HG03575 (cell line): ENCODE measurements at regions not wholly inside any gene's neighbourhood (a gene's known extent, or its start where the extent isn't known, plus 50 kb on each side); places are given as distances from the start of the nearest gene placed in this dataset.

ENCODE experiments used
- ATAC-seq: cut with Tn5 transposase; IDR thresholded peaks from one replicate; pipeline ENCODE4 v1.9.1; 2021; ENCODE audit not compliant: unreplicated experiment, insufficient number of reproducible peaks, low FRiP score; ENCODE audit errors: extremely low read depth

- ATAC-seq: no peak
Observed at GRCh38 chr7:12777257-12777656, 89.8 kb downstream of the ARL4A start.

GRCh38 chr7:12779947-12780346 is 92.5 kb downstream of the ARL4A start:
- ATAC-seq: no peak

GRCh38 chr7:12783421-12784095 is 96.1 kb downstream of the ARL4A start:
- ATAC-seq: no peak

GRCh38 chr7:12785473-12785872 is 98.0 kb downstream of the ARL4A start:
- no peak for ATAC-seq

GRCh38 chr7:12786494-12786893 is 99.1 kb downstream of the ARL4A start:
- no peak for ATAC-seq

- ATAC-seq: no peak
Observed at GRCh38 chr7:12788171-12788570, 100.7 kb downstream of the ARL4A start.

- ATAC-seq: no peak
Observed at GRCh38 chr7:12788591-12788990, 101.2 kb downstream of the ARL4A start.

- ATAC-seq: no peak
Observed at GRCh38 chr7:12794722-12795302, 107.4 kb downstream of the ARL4A start.

- no peak for ATAC-seq
Observed at GRCh38 chr7:12796397-12797127, 109.1 kb downstream of the ARL4A start.

- no peak for ATAC-seq
Observed at GRCh38 chr7:12800486-12800885, 113.1 kb downstream of the ARL4A start.

- ATAC-seq: no peak
Observed at GRCh38 chr7:12801107-12801506, 113.7 kb downstream of the ARL4A start.

- ATAC-seq: no peak
Observed at GRCh38 chr7:12802070-12802469, 114.6 kb downstream of the ARL4A start.

- ATAC-seq: no peak
Observed at GRCh38 chr7:12803542-12803941, 116.1 kb downstream of the ARL4A start.

GRCh38 chr7:12805518-12805928 is 118.1 kb downstream of the ARL4A start:
- ATAC-seq: no peak

GRCh38 chr7:12805957-12806356 is 118.5 kb downstream of the ARL4A start:
- no peak for ATAC-seq

GRCh38 chr7:12809476-12809875 is 122.0 kb downstream of the ARL4A start:
- ATAC-seq: no peak

GRCh38 chr7:12812111-12812510 is 124.7 kb downstream of the ARL4A start:
- no peak for ATAC-seq

- ATAC-seq: no peak
Observed at GRCh38 chr7:12814107-12814506, 126.7 kb downstream of the ARL4A start.

- ATAC-seq: no peak
Observed at GRCh38 chr7:12814828-12815227, 127.4 kb downstream of the ARL4A start.

GRCh38 chr7:12815426-12815825 is 128.0 kb downstream of the ARL4A start:
- ATAC-seq: no peak
